Stimulated activated CD4-positive, alpha-beta T cell treated with anti-CD3 and anti-CD28 coated beads, Interleukin-12 subunit alpha, Interleukin-12 subunit beta, amount 100 ng/mL, for 4 hours (primary cell): ENCODE measurements at regions not wholly inside any gene's neighbourhood (a gene's known extent, or its start where the extent isn't known, plus 50 kb on each side); places are given as distances from the start of the nearest gene placed in this dataset.
"Not testable (repeated sequence)": the region's sequence is repeated elsewhere in the genome, so short reads cannot be mapped to it uniquely, and the experiment has no call there.

Source experiments
- DNase-seq: peaks from one replicate; pipeline ENCODE4 v3.0.0-alpha.2; 2020

- no peak for DNase-seq
Observed at GRCh38 chr12:24356240-24356804, 406.9 kb upstream of the SOX5 start.

GRCh38 chr12:24352363-24352762 lies 402.9 kb upstream of the SOX5 start:
- no peak for DNase-seq

- no peak for DNase-seq
Observed at GRCh38 chr12:24349051-24349799, 399.8 kb upstream of the SOX5 start.

- DNase-seq: not testable (repeated sequence)
Observed at GRCh38 chr12:24348180-24348579, 398.7 kb upstream of the SOX5 start.

- DNase-seq: no peak
Observed at GRCh38 chr12:24328261-24328660, 378.8 kb upstream of the SOX5 start.

- no peak for DNase-seq
Observed at GRCh38 chr12:24325331-24325730, 375.9 kb upstream of the SOX5 start.

GRCh38 chr12:24307716-24308335 lies 358.4 kb upstream of the SOX5 start:
- DNase-seq: no peak

- DNase-seq: no peak
Observed at GRCh38 chr12:24307153-24307552, 357.7 kb upstream of the SOX5 start.

- DNase-seq: no peak
Observed at GRCh38 chr12:24306001-24306400, 356.5 kb upstream of the SOX5 start.

- DNase-seq: no peak
Observed at GRCh38 chr12:24304285-24304684, 354.8 kb upstream of the SOX5 start.

- no peak for DNase-seq
Observed at GRCh38 chr12:24302708-24303107, 353.2 kb upstream of the SOX5 start.

GRCh38 chr12:24297516-24297915 lies 348.0 kb upstream of the SOX5 start:
- no peak for DNase-seq

- DNase-seq: no peak
Observed at GRCh38 chr12:24293549-24293948, 344.1 kb upstream of the SOX5 start.

GRCh38 chr12:24287963-24288362 lies 338.5 kb upstream of the SOX5 start:
- no peak for DNase-seq

GRCh38 chr12:24285448-24285847 lies 336.0 kb upstream of the SOX5 start:
- no peak for DNase-seq

- DNase-seq: no peak
Observed at GRCh38 chr12:24281341-24281740, 331.9 kb upstream of the SOX5 start.

GRCh38 chr12:24280056-24280842 lies 330.8 kb upstream of the SOX5 start:
- no peak for DNase-seq

GRCh38 chr12:24278832-24279231 lies 329.4 kb upstream of the SOX5 start:
- DNase-seq: no peak

- DNase-seq: no peak
Observed at GRCh38 chr12:24270965-24271364, 321.5 kb upstream of the SOX5 start.

- DNase-seq: no peak
Observed at GRCh38 chr12:24270464-24270863, 321.0 kb upstream of the SOX5 start.

- DNase-seq: no peak
Observed at GRCh38 chr12:24268663-24269186, 319.3 kb upstream of the SOX5 start.

GRCh38 chr12:24266982-24267381 lies 317.5 kb upstream of the SOX5 start:
- no peak for DNase-seq

GRCh38 chr12:24256684-24257083 lies 307.2 kb upstream of the SOX5 start:
- no peak for DNase-seq
